ENCODE measurements at regions not wholly inside any gene's neighbourhood (a gene's known extent, or its start where the extent isn't known, plus 50 kb on each side); places are given as distances from the start of the nearest gene placed in this dataset.

DNA sequence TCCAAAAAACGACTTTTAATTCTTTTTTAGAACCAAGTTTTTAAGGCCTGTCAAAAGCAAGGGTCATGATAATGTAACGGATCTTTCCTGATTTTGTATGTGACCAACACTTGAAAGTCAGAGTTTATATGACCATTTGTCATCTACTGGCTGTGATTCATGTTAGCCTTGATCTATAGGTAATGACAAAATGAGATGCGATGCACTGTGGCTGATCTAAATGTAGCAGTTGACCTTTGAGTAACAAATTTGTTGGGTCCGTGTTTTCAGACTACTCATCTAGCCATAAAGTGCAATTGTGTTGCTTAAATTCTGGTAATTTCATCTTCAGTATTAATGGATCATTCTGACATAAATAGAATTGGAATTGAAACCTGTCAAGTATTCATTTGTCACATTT lies 202.5 kb downstream of the PCDH7 start:
- no peak for DNase-seq (ENCODE audit: low read depth in 2 of 2)
- Histone ChIP-seq H3K4me3 (replicated peaks in 1 of 4; ENCODE audit: control extremely low read depth in 1 of 4, insufficient read depth in 1 of 4, low read depth in 3 of 4, low read length in 4 of 4) (no peak overlapping the region), H3K79me2 (ENCODE audit: control insufficient read depth, insufficient read depth, low read length) (no peaks in the 10 kb centered on the region), H3K9ac (ENCODE audit: insufficient read depth, low read length) (no peak overlapping the region), H3K4me1 (ENCODE audit: control insufficient read depth, extremely low read depth, insufficient read depth, low read length) (no peaks in the 10 kb centered on the region), H3K4me2 (ENCODE audit: extremely low read depth, insufficient read depth, low read length) (no peak overlapping the region), H3K36me3 (ENCODE audit: control insufficient read depth, insufficient read depth, low read length) (no peaks in the 10 kb centered on the region), H2AFZ (ENCODE audit: low read length) (no peak overlapping the region), H3K9me3 (ENCODE audit: control insufficient read depth, insufficient read depth, low read depth, low read length) (no peaks in the 10 kb centered on the region), H3K27me3 (ENCODE audit: control insufficient read depth, insufficient read depth, low read length) (no peaks in the 10 kb centered on the region), H4K20me1 (ENCODE audit: control insufficient read depth, extremely low read depth, insufficient read depth, low read length) (no peaks in the 10 kb centered on the region), H3K27ac (ENCODE audit: insufficient read depth, low read length) (no peak overlapping the region)
- TF ChIP-seq, protein P1, sequence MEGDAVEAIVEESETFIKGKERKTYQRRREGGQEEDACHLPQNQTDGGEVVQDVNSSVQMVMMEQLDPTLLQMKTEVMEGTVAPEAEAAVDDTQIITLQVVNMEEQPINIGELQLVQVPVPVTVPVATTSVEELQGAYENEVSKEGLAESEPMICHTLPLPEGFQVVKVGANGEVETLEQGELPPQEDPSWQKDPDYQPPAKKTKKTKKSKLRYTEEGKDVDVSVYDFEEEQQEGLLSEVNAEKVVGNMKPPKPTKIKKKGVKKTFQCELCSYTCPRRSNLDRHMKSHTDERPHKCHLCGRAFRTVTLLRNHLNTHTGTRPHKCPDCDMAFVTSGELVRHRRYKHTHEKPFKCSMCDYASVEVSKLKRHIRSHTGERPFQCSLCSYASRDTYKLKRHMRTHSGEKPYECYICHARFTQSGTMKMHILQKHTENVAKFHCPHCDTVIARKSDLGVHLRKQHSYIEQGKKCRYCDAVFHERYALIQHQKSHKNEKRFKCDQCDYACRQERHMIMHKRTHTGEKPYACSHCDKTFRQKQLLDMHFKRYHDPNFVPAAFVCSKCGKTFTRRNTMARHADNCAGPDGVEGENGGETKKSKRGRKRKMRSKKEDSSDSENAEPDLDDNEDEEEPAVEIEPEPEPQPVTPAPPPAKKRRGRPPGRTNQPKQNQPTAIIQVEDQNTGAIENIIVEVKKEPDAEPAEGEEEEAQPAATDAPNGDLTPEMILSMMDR (conservative IDR thresholded peaks at IDR 0.05 in 1 of 2, IDR thresholded peaks at IDR 0.05 in 1 of 2; ENCODE audit: low read depth in 1 of 2, low read length in 2 of 2): no peak
- TF ChIP-seq EZH2 (IDR thresholded peaks at IDR 0.05; ENCODE audit: low read length, missing control alignments): no peak

DNA sequence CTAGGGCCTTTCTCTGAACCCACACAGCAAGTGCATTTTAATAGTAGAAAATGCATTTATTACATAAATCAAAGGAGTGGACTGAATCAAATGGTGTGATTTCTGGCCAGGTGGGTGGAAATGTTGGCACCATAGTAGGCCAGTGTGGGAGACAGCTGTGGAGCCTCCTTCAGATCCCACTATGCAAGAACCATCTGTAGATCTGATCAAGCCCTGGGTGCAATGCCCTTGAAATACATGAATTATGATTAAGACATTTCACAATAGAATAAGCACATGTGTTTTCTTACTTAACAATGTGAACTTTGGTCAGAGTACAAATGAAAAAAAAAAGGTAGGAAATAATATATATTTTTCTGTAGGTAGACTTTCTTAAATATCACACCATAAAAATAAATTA lies 204.3 kb downstream of the PCDH7 start:
- H3K27me3 ChIP-seq (ENCODE audit: control insufficient read depth, insufficient read depth, low read length): no peaks in the 10 kb centered on the region
- H3K27ac ChIP-seq (ENCODE audit: insufficient read depth, low read length): no peak overlapping the region
- H3K9me3 ChIP-seq (ENCODE audit: control insufficient read depth, insufficient read depth, low read depth, low read length): no peaks in the 10 kb centered on the region
- H4K20me1 ChIP-seq (ENCODE audit: control insufficient read depth, extremely low read depth, insufficient read depth, low read length): no peaks in the 10 kb centered on the region
- no peak overlapping the region for H3K4me2 ChIP-seq (ENCODE audit: extremely low read depth, insufficient read depth, low read length)
- no peak overlapping the region for H2AFZ ChIP-seq (ENCODE audit: low read length)
- DNase-seq (ENCODE audit: low read depth in 2 of 2): peak in 1 of 2 donors; percentile 35
- no peaks in the 10 kb centered on the region for H3K4me1 ChIP-seq (ENCODE audit: control insufficient read depth, extremely low read depth, insufficient read depth, low read length)
- TF ChIP-seq, protein P1 (conservative IDR thresholded peaks at IDR 0.05 in 1 of 2, IDR thresholded peaks at IDR 0.05 in 1 of 2; ENCODE audit: low read depth in 1 of 2, low read length in 2 of 2): no peak
- no peak for TF ChIP-seq EZH2 (IDR thresholded peaks at IDR 0.05; ENCODE audit: low read length, missing control alignments)
- H3K36me3 ChIP-seq (ENCODE audit: control insufficient read depth, insufficient read depth, low read length): no peaks in the 10 kb centered on the region
- H3K9ac ChIP-seq (ENCODE audit: insufficient read depth, low read length): no peak overlapping the region
- H3K4me3 ChIP-seq (replicated peaks in 1 of 4; ENCODE audit: control extremely low read depth in 1 of 4, insufficient read depth in 1 of 4, low read depth in 3 of 4, low read length in 4 of 4): no peak overlapping the region
- H3K79me2 ChIP-seq (ENCODE audit: control insufficient read depth, insufficient read depth, low read length): no peaks in the 10 kb centered on the region

DNA sequence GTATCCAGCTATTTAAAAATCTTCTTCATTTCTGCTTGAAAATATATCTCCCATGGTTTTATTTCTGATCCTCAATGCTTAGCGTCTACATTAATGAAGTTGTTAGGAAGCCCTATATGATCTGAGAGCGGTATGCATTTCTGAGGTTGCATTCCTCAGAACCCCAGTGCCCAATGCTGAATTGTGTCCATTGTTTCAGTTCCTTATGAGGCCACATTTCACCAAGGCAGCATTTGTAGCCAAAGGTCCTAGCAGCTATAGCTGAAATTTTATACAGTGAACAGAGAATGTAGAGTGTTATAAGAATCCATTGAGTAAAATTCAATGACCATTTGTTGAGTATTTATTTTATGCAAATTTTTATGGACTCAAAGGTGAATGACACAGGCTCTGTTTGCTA lies 209.5 kb downstream of the PCDH7 start:
- Histone ChIP-seq H3K4me1 (ENCODE audit: control insufficient read depth, extremely low read depth, insufficient read depth, low read length) (no peaks in the 10 kb centered on the region), H3K36me3 (ENCODE audit: control insufficient read depth, insufficient read depth, low read length) (no peaks in the 10 kb centered on the region), H3K9ac (ENCODE audit: insufficient read depth, low read length) (no peak overlapping the region), H3K4me3 (replicated peaks in 1 of 4; ENCODE audit: control extremely low read depth in 1 of 4, insufficient read depth in 1 of 4, low read depth in 3 of 4, low read length in 4 of 4) (no peak overlapping the region), H3K27ac (ENCODE audit: insufficient read depth, low read length) (no peak overlapping the region), H2AFZ (ENCODE audit: low read length) (no peak overlapping the region), H3K79me2 (ENCODE audit: control insufficient read depth, insufficient read depth, low read length) (no peaks in the 10 kb centered on the region), H4K20me1 (ENCODE audit: control insufficient read depth, extremely low read depth, insufficient read depth, low read length) (no peaks in the 10 kb centered on the region), H3K9me3 (ENCODE audit: control insufficient read depth, insufficient read depth, low read depth, low read length) (no peaks in the 10 kb centered on the region), H3K4me2 (ENCODE audit: extremely low read depth, insufficient read depth, low read length) (no peak overlapping the region), H3K27me3 (ENCODE audit: control insufficient read depth, insufficient read depth, low read length) (no peaks in the 10 kb centered on the region)
- TF ChIP-seq, protein P1 (conservative IDR thresholded peaks at IDR 0.05 in 1 of 2, IDR thresholded peaks at IDR 0.05 in 1 of 2; ENCODE audit: low read depth in 1 of 2, low read length in 2 of 2): no peak
- no peak for TF ChIP-seq EZH2 (IDR thresholded peaks at IDR 0.05; ENCODE audit: low read length, missing control alignments)
- no peak for DNase-seq (ENCODE audit: low read depth in 2 of 2)

All from fibroblast of lung (primary cell).